Esophagus muscularis mucosa (tissue), 2 donors: ENCODE measurements at regions not wholly inside any gene's neighbourhood (a gene's known extent, or its start where the extent isn't known, plus 50 kb on each side); places are given as distances from the start of the nearest gene placed in this dataset.

Source experiments
- EP300 ChIP-seq: sonication (generic); formaldehyde crosslinking; IDR thresholded peaks from one replicate; pipeline ENCODE4 v1.6.1; 2017; ENCODE audit warnings: antibody characterized with exemption
- POLR2A ChIP-seq: fragments of 450-650 bp; IDR thresholded peaks from one replicate; pipeline ENCODE4 v1.6.1; 2017; ENCODE audit warnings: antibody characterized with exemption, moderate library complexity, mild to moderate bottlenecking, low read depth

DNA sequence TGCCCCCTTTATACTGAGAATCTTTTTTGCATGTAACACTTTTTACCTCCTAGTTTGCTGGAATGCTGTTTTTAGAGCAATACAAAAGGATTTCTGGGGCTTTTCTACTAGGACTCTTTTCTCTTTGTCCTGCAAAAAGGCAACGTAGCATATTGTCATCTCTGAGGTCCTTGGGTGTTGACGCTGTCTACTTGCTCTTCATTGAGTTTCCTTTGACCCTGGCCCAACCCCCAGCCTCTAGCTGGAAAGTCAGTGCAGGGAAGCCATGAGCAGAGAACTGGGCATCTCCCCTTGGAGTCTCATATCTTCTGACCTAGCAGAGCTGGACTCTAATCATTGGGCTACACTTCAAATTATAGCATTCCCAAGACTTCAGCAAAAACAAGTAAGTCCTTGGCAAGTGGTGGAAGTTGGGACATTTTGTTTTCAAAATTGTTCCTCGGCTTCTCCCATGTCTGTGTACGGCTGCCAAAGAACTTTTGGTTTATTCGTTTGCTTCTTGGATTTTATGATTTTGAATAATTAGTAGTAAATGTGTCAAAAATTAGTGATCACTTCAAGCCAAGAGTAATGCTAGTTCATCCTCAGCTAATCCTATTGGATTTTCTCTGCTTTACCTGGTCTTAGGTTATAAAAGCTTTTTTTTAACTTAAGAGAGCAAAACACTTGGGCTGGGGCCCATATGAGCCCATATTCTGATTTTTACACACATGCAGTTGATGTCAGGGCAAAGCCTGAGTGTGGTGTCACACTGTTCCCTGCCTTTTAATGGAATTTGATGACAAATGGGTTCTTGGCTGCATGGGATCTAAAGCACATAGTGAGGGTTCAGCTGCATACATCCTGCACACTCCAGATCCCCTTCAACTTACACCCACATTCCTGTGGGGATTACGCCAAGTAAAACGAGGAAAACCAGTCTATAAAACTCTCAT is 419.5 kb upstream of the C2CD4B start:
- TF ChIP-seq POLR2A (no peak), EP300 (no peak)
